AG04449 (cell line): ENCODE measurements at regions not wholly inside any gene's neighbourhood (a gene's known extent, or its start where the extent isn't known, plus 50 kb on each side); places are given as distances from the start of the nearest gene placed in this dataset.

ENCODE experiments used
- CTCF ChIA-PET: fragments of 350-600 bp; formaldehyde crosslinking; extraction: SDS; loops from one replicate; lab custom pipeline; 2021; ENCODE audit warnings: antibody characterized with exemption; lab: Yijun Ruan, JAX
- POLR2A ChIA-PET: fragments of 400-600, 350-600 bp; formaldehyde crosslinking; extraction: SDS; loops from one replicate; lab custom pipeline; 2020; ENCODE audit warnings: antibody characterized with exemption, inconsistent platforms; lab: Yijun Ruan, JAX
- DNase-seq: peaks from one replicate; pipeline ENCODE4 v3.0.0-alpha.2; 2010; ENCODE audit warnings: low read depth, low spot score
- H3K4me3 ChIP-seq: 2 replicates; pipeline ENCODE4 v1.5.1; 2011; ENCODE audit warnings: low read depth, mild to moderate bottlenecking, control low read depth, low read length
- TF ChIP-seq, protein P1 (sequence below): IDR thresholded peaks from one replicate; pipeline ENCODE4 v1.5.1; 2011; ENCODE audit warnings: mild to moderate bottlenecking, moderate library complexity, low read length, control low read depth, inconsistent platforms; ENCODE audit not compliant: insufficient read depth; ENCODE audit errors: missing control alignments

DNA sequence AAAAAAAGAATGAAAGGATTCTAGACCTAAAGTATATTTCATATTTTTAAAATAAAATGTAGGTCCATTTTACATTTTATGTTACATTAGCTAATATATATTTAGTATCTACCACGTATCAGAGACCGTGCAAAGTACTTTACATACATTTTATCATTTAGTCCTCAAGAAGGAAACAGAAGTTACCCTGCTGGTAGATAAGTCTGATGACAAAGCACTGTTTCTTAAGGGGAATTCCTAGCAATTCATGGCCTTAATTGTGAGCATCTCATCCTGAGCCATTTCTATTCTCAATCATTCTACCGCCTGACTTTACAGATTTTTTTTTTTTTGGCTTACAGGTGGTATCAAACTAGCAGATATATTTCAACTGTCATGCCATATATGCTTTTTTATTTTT, 367.7 kb downstream of the PRELID2 start:
- H3K4me3 ChIP-seq, result no peak overlapping the region
- TF ChIP-seq, protein P1, sequence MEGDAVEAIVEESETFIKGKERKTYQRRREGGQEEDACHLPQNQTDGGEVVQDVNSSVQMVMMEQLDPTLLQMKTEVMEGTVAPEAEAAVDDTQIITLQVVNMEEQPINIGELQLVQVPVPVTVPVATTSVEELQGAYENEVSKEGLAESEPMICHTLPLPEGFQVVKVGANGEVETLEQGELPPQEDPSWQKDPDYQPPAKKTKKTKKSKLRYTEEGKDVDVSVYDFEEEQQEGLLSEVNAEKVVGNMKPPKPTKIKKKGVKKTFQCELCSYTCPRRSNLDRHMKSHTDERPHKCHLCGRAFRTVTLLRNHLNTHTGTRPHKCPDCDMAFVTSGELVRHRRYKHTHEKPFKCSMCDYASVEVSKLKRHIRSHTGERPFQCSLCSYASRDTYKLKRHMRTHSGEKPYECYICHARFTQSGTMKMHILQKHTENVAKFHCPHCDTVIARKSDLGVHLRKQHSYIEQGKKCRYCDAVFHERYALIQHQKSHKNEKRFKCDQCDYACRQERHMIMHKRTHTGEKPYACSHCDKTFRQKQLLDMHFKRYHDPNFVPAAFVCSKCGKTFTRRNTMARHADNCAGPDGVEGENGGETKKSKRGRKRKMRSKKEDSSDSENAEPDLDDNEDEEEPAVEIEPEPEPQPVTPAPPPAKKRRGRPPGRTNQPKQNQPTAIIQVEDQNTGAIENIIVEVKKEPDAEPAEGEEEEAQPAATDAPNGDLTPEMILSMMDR, result no peak
- CTCF ChIA-PET, result no interaction called here
- POLR2A ChIA-PET, result no interaction called here
- DNase-seq, result no peak

GRCh38 chr5:145466533-145466932, 368.6 kb downstream of the PRELID2 start:
- H3K4me3 ChIP-seq, result no peak overlapping the region
- TF ChIP-seq, protein P1, result no peak
- DNase-seq, result no peak
- CTCF ChIA-PET, result no interaction called here
- POLR2A ChIA-PET, result no interaction called here

GRCh38 chr5:145465474-145466263, 369.5 kb downstream of the PRELID2 start:
- H3K4me3 ChIP-seq, result no peak overlapping the region
- POLR2A ChIA-PET, result no interaction called here
- CTCF ChIA-PET, result interaction anchor here (1.5 kb wide), 1 partner anchor 360 kb away, joined by 3 read pairs; no protein-coding TSS in a partner anchor
- TF ChIP-seq, protein P1, result no peak
- no peak for DNase-seq

GRCh38 chr5:145464171-145464570, 371.0 kb downstream of the PRELID2 start:
- TF ChIP-seq, protein P1, result no peak
- CTCF ChIA-PET, result interaction anchor here (1.0 kb wide), 1 partner anchor 14 kb away, joined by 3 read pairs; no protein-coding TSS in a partner anchor
- no peak overlapping the region for H3K4me3 ChIP-seq
- POLR2A ChIA-PET, result no interaction called here
- no peak for DNase-seq

DNA sequence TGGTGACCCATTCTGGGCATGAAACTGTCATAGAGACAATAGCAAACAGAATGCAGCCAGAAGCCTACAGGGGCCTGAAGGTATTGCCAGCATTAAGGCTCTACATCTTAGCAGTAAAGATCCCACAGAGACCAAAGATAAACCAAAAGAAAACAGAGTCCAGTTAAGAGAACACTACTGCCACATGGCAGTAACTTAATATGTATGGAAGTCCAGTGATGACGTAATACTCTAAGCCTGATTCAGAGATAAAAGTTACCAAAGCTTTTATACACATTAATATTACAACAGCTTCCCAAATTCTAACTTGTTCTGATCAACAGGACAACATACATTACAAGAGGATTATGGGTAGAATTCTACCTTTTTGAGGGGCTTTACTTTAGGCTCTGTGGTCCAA, 371.5 kb downstream of the PRELID2 start:
- no peak overlapping the region for H3K4me3 ChIP-seq
- DNase-seq, result no peak
- ChIA-PET POLR2A (no interaction called here), CTCF (interaction anchor here (1.0 kb wide), 1 partner anchor 13 kb away, joined by 3 read pairs; no protein-coding TSS in a partner anchor)
- TF ChIP-seq, protein P1, result no peak

GRCh38 chr5:145462525-145462924, 372.6 kb downstream of the PRELID2 start:
- no peak for DNase-seq
- ChIA-PET POLR2A (no interaction called here), CTCF (no interaction called here)
- H3K4me3 ChIP-seq, result no peak overlapping the region
- TF ChIP-seq, protein P1, result no peak
